Thoracic aorta (tissue), 2 donors: ENCODE measurements at regions not wholly inside any gene's neighbourhood (a gene's known extent, or its start where the extent isn't known, plus 50 kb on each side); places are given as distances from the start of the nearest gene placed in this dataset.

Source experiments
- ATAC-seq: fragments of 150-250 bp; one replicate; pipeline ENCODE4 v1.8.0; 2017; ENCODE audit warnings: low read depth; ENCODE audit not compliant: insufficient number of reproducible peaks, low FRiP score
- DNase-seq: peaks from one replicate; pipeline ENCODE4 v3.0.0-alpha.2; 2020; ENCODE audit warnings: low spot score
- H3K27ac ChIP-seq, 2 donors: fragments of 200-600 bp; sonication (generic); 1 replicate in 1 of 2; 2 replicates in 1 of 2; pipeline ENCODE4 v1.5.1; 2016; ENCODE audit warnings: mild to moderate bottlenecking in 2 of 2, moderate library complexity in 2 of 2
- H3K27me3 ChIP-seq: fragments of 200-600 bp; sonication (generic); replicated peaks from 2 replicates; pipeline ENCODE4 v1.6.0; 2016; ENCODE audit warnings: mild to moderate bottlenecking; ENCODE audit not compliant: insufficient read depth
- H3K36me3 ChIP-seq: fragments of 200-600 bp; sonication (generic); one replicate; pipeline ENCODE4 v1.5.1; 2016
- H3K4me1 ChIP-seq, 2 donors: fragments of 200-600 bp; sonication (generic); 1 replicate in 1 of 2; 2 replicates in 1 of 2; pipeline versions ENCODE4 v1.5.1 to v1.6.0; 2016; ENCODE audit warnings: low read depth in 2 of 2, mild to moderate bottlenecking in 1 of 2; ENCODE audit not compliant: control insufficient read depth in 1 of 2
- H3K4me3 ChIP-seq: fragments of 200-600 bp; sonication (generic); 2 replicates; pipeline ENCODE4 v1.5.1; 2016; ENCODE audit warnings: mild to moderate bottlenecking
- H3K9me3 ChIP-seq: fragments of 200-600 bp; sonication (generic); 2 replicates; pipeline ENCODE4 v1.5.1; 2016
- TF ChIP-seq, protein P1 (sequence below): fragments of 200-600 bp; sonication (generic); IDR thresholded peaks from one replicate; pipeline ENCODE4 v1.5.1; 2019; ENCODE audit warnings: antibody characterized with exemption

DNA sequence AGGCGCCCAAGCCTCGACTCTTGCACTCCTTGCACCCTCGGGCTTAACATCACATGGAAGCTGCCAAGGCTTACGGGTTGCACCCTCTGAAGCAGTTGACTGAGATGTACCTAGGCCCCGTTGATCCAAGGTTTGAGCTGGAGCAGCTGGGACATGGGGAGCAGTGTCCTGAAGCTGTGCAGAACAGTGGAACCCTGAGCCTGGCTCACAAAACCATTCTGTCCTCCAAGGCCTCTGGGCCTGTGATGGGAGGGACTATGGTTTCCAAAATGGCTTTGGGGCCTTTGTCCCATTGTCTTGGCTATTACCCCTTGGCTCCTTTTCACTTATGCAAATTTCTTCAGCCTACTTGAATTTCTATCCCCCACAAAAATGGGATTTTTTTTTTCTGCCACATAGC, 454.0 kb downstream of the PIK3C3 start:
- ATAC-seq (no peak), DNase-seq (no peak)
- no peaks in the 10 kb centered on the region for H3K36me3 ChIP-seq
- TF ChIP-seq, protein P1, sequence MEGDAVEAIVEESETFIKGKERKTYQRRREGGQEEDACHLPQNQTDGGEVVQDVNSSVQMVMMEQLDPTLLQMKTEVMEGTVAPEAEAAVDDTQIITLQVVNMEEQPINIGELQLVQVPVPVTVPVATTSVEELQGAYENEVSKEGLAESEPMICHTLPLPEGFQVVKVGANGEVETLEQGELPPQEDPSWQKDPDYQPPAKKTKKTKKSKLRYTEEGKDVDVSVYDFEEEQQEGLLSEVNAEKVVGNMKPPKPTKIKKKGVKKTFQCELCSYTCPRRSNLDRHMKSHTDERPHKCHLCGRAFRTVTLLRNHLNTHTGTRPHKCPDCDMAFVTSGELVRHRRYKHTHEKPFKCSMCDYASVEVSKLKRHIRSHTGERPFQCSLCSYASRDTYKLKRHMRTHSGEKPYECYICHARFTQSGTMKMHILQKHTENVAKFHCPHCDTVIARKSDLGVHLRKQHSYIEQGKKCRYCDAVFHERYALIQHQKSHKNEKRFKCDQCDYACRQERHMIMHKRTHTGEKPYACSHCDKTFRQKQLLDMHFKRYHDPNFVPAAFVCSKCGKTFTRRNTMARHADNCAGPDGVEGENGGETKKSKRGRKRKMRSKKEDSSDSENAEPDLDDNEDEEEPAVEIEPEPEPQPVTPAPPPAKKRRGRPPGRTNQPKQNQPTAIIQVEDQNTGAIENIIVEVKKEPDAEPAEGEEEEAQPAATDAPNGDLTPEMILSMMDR = no peak
- no peak overlapping the region for H3K27ac ChIP-seq
- no peaks in the 10 kb centered on the region for H3K4me1 ChIP-seq
- no peak overlapping the region for H3K4me3 ChIP-seq
- no peaks in the 10 kb centered on the region for H3K9me3 ChIP-seq
- H3K27me3 ChIP-seq = no peaks in the 10 kb centered on the region

- DNase-seq (no peak), ATAC-seq (no peak)
- H3K4me1 ChIP-seq = no peaks in the 10 kb centered on the region
- no peak overlapping the region for H3K27ac ChIP-seq
- TF ChIP-seq, protein P1 = no peak
- H3K4me3 ChIP-seq = no peak overlapping the region
- no peaks in the 10 kb centered on the region for H3K27me3 ChIP-seq
- no peaks in the 10 kb centered on the region for H3K9me3 ChIP-seq
- no peaks in the 10 kb centered on the region for H3K36me3 ChIP-seq
Observed at GRCh38 chr18:42412281-42412680, 457.2 kb downstream of the PIK3C3 start.

DNA sequence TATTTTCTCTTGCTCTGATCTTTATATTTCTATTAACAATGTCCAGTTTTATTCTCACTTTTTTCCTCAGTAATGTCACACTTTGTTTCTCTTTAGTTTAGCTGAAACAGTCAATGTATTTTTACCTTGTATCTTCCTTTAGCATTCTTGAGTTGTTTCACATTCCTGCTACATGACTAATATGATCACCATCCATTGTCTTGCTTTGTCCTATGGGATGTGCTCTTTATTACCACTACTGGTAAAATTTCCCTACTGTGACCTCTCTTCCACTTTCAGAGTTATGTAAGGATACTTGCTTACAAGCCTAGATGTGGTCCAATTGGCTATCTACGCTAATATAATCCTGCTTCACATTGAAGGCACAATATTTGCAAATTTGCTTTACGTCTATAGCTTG, 457.9 kb downstream of the PIK3C3 start:
- H3K9me3 ChIP-seq = no peaks in the 10 kb centered on the region
- no peak overlapping the region for H3K4me3 ChIP-seq
- TF ChIP-seq, protein P1 = no peak
- no peaks in the 10 kb centered on the region for H3K36me3 ChIP-seq
- no peak for ATAC-seq
- H3K27ac ChIP-seq = no peak overlapping the region
- H3K4me1 ChIP-seq = no peaks in the 10 kb centered on the region
- no peaks in the 10 kb centered on the region for H3K27me3 ChIP-seq
- DNase-seq = no peak

DNA sequence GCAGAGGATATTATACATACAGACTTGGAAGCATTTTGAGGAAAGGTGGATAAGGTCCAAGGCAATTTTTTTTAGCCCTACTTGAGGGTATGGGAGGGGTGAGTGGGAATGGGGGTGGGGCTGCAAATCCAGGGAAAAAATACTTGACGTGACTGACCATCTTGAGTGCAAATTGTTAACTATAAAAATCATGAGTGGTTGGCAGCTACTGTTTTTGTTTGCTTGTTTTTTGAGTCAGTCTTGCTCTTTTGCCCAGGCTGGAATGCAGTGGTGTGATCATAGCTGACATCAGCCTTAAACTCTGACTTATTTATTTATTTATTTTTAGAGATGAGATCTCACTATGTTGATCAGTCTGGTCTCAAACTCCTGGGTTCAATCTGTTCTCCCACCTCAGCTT, 458.8 kb downstream of the PIK3C3 start:
- no peak overlapping the region for H3K27ac ChIP-seq
- TF ChIP-seq, protein P1 = no peak
- no peaks in the 10 kb centered on the region for H3K4me1 ChIP-seq
- no peaks in the 10 kb centered on the region for H3K36me3 ChIP-seq
- no peaks in the 10 kb centered on the region for H3K27me3 ChIP-seq
- no peak overlapping the region for H3K4me3 ChIP-seq
- ATAC-seq (no peak), DNase-seq (no peak)
- no peaks in the 10 kb centered on the region for H3K9me3 ChIP-seq

- Histone ChIP-seq H3K27me3 (no peaks in the 10 kb centered on the region), H3K27ac (no peak overlapping the region), H3K4me3 (no peak overlapping the region), H3K4me1 (no peaks in the 10 kb centered on the region), H3K9me3 (no peaks in the 10 kb centered on the region), H3K36me3 (no peaks in the 10 kb centered on the region)
- peak; percentile 2 for DNase-seq
- no peak for ATAC-seq
- TF ChIP-seq, protein P1 = no peak
Observed at GRCh38 chr18:42414756-42415454, 459.9 kb downstream of the PIK3C3 start.
